Vagina (tissue), 2 donors: ENCODE measurements at regions not wholly inside any gene's neighbourhood (a gene's known extent, or its start where the extent isn't known, plus 50 kb on each side); places are given as distances from the start of the nearest gene placed in this dataset.

Experiments
- DNase-seq, 2 donors: peaks; one replicate each; pipeline ENCODE4 v3.0.0-alpha.2; 2017; ENCODE audit errors: extremely low spot score in 2 of 2
- H3K27ac ChIP-seq: fragments of 200-600 bp; sonication (generic); one replicate; pipeline ENCODE4 v1.5.1; 2019
- H3K27me3 ChIP-seq: fragments of 200-600 bp; sonication (generic); one replicate; pipeline ENCODE4 v1.5.1; 2019
- H3K36me3 ChIP-seq, 2 donors: fragments of 200-600 bp; sonication (generic); one replicate each; pipeline ENCODE4 v1.5.1; 2017 to 2019
- H3K4me1 ChIP-seq: fragments of 200-600 bp; sonication (generic); one replicate; pipeline ENCODE4 v1.5.1; 2019
- H3K4me3 ChIP-seq, 2 donors: fragments of 200-600 bp; sonication (generic); 1 replicate in 1 of 2; 2 replicates in 1 of 2; pipeline ENCODE4 v1.5.1; 2016 to 2019
- H3K9me3 ChIP-seq: fragments of 200-600 bp; sonication (generic); one replicate; pipeline ENCODE4 v1.5.1; 2019
- CTCF ChIP-seq, 3 experiments: fragments of 450-650 bp in 2 of 3; fragments of 200-600 bp in 1 of 3; sonication (generic) in 1 of 3; IDR thresholded peaks; one replicate each; pipeline ENCODE4 v1.5.1; 2017 to 2019; ENCODE audit warnings: antibody characterized with exemption in 3 of 3, mild to moderate bottlenecking in 2 of 3, moderate library complexity in 2 of 3
- POLR2A ChIP-seq, 2 donors: fragments of 450-650 bp; IDR thresholded peaks; one replicate each; pipeline ENCODE4 v1.6.1; 2017; ENCODE audit warnings: antibody characterized with exemption in 2 of 2, mild to moderate bottlenecking in 2 of 2, moderate library complexity in 2 of 2
- POLR2AphosphoS5 ChIP-seq, 2 donors: sonication (generic); formaldehyde crosslinking; IDR thresholded peaks; one replicate each; pipeline ENCODE4 v1.9.0; 2017; ENCODE audit warnings: antibody characterized with exemption in 2 of 2, mild to moderate bottlenecking in 2 of 2, low read depth in 1 of 2; ENCODE audit not compliant: insufficient read depth in 1 of 2
- intact Hi-C: fragments of 100-400 bp; cut with DNase I; formaldehyde crosslinking; loops from one replicate; pipeline ENCODE4 v1.15.1; 2023

GRCh38 chr21:32070126-32070525 is 197.3 kb downstream of the HUNK start:
- no peak for TF ChIP-seq CTCF (IDR thresholded peaks at IDR 0.05)
- no peak for TF ChIP-seq POLR2AphosphoS5 (IDR thresholded peaks at IDR 0.05; ENCODE audit: insufficient read depth in 1 of 2, low read depth in 1 of 2)
- TF ChIP-seq POLR2A (IDR thresholded peaks at IDR 0.05), result no peak
- no peaks in the 10 kb centered on the region for H3K36me3 ChIP-seq
- intact Hi-C loops, result no loop called here
- H3K4me1 ChIP-seq, result no peaks in the 10 kb centered on the region
- H3K4me3 ChIP-seq, result no peak overlapping the region
- H3K27me3 ChIP-seq, result no peaks in the 10 kb centered on the region
- H3K27ac ChIP-seq, result no peak overlapping the region
- H3K9me3 ChIP-seq, result no peaks in the 10 kb centered on the region
- DNase-seq, result no peak

- Histone ChIP-seq H3K4me3 (no peak overlapping the region), H3K36me3 (no peaks in the 10 kb centered on the region), H3K27me3 (no peaks in the 10 kb centered on the region), H3K9me3 (no peaks in the 10 kb centered on the region), H3K27ac (no peak overlapping the region), H3K4me1 (no peaks in the 10 kb centered on the region)
- TF ChIP-seq POLR2AphosphoS5 (IDR thresholded peaks at IDR 0.05; ENCODE audit: insufficient read depth in 1 of 2, low read depth in 1 of 2) (no peak), POLR2A (IDR thresholded peaks at IDR 0.05) (no peak), CTCF (IDR thresholded peaks at IDR 0.05) (no peak)
- no peak for DNase-seq
- intact Hi-C loops, result no loop called here
These were observed 192.8 kb downstream of the HUNK start for GRCh38 chr21:32065654-32066053.

GRCh38 chr21:32064281-32064910 is 191.6 kb downstream of the HUNK start:
- no peak overlapping the region for H3K27ac ChIP-seq
- H3K4me1 ChIP-seq, result no peaks in the 10 kb centered on the region
- no peak overlapping the region for H3K4me3 ChIP-seq
- no peak for TF ChIP-seq POLR2A (IDR thresholded peaks at IDR 0.05)
- TF ChIP-seq CTCF (IDR thresholded peaks at IDR 0.05), result no peak
- intact Hi-C loops, result no loop called here
- H3K36me3 ChIP-seq, result no peaks in the 10 kb centered on the region
- H3K9me3 ChIP-seq, result no peaks in the 10 kb centered on the region
- no peaks in the 10 kb centered on the region for H3K27me3 ChIP-seq
- DNase-seq, result no peak

GRCh38 chr21:32062591-32063227 is 189.9 kb downstream of the HUNK start:
- H3K27me3 ChIP-seq, result no peaks in the 10 kb centered on the region
- no peaks in the 10 kb centered on the region for H3K36me3 ChIP-seq
- H3K4me1 ChIP-seq, result no peaks in the 10 kb centered on the region
- no peak overlapping the region for H3K4me3 ChIP-seq
- no peak for TF ChIP-seq CTCF (IDR thresholded peaks at IDR 0.05)
- TF ChIP-seq POLR2AphosphoS5 (IDR thresholded peaks at IDR 0.05; ENCODE audit: insufficient read depth in 1 of 2, low read depth in 1 of 2), result no peak
- TF ChIP-seq POLR2A (IDR thresholded peaks at IDR 0.05), result no peak
- intact Hi-C loops, result no loop called here
- no peak overlapping the region for H3K27ac ChIP-seq
- no peak for DNase-seq
- H3K9me3 ChIP-seq, result no peaks in the 10 kb centered on the region

GRCh38 chr21:32061729-32062128 is 188.9 kb downstream of the HUNK start:
- TF ChIP-seq POLR2AphosphoS5 (IDR thresholded peaks at IDR 0.05; ENCODE audit: insufficient read depth in 1 of 2, low read depth in 1 of 2), result no peak
- TF ChIP-seq POLR2A (IDR thresholded peaks at IDR 0.05), result no peak
- no peaks in the 10 kb centered on the region for H3K9me3 ChIP-seq
- no peak overlapping the region for H3K4me3 ChIP-seq
- no peaks in the 10 kb centered on the region for H3K4me1 ChIP-seq
- intact Hi-C loops, result no loop called here
- H3K27me3 ChIP-seq, result no peaks in the 10 kb centered on the region
- DNase-seq, result no peak
- no peak overlapping the region for H3K27ac ChIP-seq
- H3K36me3 ChIP-seq, result no peaks in the 10 kb centered on the region
